ENCODE measurements at regions not wholly inside any gene's neighbourhood (a gene's known extent, or its start where the extent isn't known, plus 50 kb on each side); places are given as distances from the start of the nearest gene placed in this dataset.

DNA sequence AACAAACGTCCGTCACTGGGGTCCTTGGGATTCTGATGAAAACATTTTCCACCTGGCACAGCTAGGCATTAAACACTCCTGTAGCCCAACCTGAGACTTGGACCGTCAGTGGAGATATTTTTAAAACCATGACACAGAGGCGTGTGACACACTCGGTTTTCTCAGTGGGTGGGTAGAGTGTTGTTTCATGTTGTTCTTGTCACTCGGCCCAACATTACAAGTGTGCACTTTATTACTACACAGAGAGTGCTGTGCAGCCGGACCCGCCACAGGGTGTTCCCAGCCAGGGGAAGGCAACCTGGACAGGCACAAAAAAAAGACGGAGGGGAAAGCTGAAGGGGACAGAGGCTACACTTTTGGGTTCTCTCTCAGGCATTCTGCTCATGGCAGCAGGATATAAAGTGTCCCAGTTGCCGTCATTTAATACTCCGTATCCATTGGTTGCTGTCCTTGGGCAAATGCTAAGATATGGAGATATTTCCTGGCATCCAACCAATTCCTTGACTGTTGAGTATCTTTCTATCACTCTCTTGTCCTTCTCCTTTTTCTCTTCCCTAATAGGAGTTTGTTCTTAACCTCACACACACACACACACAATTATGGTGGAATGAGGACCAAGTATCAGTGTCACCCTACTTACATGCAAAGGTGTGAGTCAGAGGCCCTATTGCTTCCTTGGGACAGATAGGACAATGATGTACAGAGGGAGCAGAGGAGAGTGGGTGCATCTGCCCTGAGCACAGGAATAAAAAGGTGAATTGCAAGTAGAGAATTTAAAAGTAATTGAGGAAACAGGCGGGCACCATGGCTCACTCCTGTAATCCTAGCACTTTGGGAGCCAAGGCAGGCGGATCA lies 154.1 kb upstream of the SOX9 start:
- no peak for DNase-seq

DNA sequence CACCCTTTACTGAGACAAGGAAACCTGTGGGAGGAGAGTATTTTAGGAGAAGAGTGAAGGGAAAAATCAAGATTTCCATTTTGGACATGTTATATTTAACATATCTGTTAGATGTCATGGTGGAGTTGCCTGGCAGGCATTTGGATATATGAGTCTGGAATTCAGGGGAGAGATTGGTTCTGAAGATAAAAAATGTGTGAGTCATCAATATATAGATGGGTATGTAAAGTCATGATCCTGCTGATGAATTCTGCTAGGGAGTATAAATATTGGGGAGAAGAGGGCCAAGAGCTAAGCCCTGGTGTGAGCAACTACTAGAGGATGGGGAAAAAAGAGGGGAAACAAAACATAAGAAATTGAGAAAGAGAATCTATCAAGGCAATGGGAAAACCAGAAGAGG lies 151.3 kb upstream of the SOX9 start:
- no peak for DNase-seq

DNA sequence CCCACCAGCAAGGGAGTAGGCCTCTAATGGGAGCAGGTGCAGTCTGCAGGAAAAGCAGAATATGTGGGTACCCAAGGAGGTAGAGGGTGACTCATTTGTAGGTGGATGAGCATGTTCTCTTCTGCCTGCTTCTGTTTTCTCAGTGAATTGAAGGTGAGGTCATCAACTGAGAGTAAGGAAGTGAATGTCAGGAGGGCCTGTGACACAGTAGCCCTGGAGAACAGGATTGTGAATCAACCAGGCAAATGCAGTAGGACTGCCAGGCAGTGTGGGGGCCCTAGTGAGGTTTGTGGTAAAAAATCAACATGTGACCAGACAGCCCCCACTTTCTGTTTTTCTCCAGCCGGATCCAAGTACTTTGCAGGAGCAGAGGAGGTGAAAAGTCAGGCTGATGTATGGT lies 150.5 kb upstream of the SOX9 start:
- DNase-seq = no peak

DNA sequence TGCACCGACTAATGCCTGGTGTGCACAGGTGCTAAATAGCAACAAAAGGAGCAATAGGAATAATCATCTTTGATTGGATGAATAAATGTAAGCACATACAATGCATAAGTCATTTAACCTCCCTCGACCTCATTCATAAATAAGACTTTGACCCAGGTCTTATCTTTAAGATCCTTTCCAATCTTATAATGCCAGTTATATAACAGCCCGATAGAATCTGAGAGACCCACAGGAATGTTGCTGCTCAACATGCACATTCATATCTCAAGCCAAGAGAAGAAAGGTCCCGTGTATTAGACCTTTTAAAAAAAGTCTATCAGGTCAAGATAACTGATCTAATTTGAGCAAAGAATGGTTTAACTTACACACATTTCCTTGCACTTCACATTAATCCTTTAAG lies 146.8 kb upstream of the SOX9 start:
- no peak for DNase-seq

DNA sequence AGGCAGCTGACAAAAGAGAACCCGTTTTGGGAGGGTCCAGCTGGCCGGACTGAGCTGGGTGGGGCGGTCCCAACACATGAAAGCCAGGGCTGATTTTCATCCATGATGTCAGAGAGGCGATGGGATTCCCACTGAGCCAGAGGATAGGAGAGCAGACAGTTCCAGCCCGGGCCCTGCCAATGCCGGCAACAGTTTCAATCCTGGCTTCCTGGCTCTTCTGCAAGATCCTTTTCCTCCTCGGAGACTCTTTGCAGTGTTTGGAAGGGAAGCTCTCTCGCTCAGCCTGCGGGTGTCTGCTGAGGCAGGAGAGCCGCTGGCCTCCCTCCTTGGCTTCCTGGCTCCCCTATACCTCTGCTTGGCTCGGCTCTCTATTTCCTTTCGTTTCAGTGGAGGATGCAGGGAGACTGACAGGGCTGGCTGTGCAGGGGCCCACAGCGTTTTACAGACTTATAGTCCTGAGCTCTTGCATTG lies 145.5 kb upstream of the SOX9 start:
- DNase-seq = no peak

DNA sequence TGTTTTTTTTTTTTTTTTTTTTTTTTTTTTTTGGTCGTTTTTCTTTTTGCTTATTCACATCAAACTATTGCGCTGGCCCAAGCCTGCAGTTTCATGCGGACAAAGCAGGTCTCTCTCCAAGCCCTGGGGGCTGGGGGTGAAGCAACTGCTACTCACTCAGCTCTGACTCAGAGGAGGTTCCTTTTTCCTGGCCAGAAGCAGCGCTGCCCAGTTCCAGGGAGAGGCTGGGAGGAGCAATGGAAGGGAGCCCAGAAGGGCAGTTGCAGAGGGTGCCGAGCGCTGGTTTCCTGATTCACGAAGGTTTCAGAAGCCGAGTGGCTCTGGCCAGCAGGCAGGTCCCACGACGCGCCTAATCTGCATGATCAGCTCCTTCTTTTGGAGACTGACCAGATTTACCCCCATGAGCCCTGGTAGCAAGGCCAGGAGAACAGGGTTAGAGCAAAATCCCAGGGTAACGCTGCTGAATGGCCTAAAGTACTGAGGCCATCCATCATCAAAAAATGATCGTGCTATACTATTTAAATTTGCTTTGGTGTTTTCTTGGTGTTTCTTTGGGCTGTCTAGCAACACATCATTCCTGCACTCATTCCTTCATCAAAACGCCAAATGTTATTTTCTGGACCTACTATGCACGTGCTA lies 144.7 kb upstream of the SOX9 start:
- DNase-seq = no peak

DNA sequence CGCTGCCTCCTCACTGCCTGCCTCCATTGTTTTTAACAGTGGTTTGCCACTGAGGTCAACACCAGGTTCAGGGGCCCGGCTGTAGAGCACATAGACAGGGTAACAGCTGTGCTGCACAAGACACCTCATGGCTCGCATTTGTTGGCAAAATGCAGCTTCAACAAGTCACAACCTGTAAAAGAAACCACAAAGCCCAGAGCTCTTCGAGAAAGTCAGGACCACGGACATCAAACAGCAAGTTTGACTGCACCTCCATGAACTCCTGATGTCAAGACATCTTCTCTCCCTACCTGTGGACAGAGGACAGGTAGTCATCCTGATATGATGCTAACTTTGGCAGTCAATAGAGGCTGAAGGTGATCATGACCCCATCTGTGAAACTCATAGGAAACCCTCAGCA lies 142.4 kb upstream of the SOX9 start:
- no peak for DNase-seq

DNA sequence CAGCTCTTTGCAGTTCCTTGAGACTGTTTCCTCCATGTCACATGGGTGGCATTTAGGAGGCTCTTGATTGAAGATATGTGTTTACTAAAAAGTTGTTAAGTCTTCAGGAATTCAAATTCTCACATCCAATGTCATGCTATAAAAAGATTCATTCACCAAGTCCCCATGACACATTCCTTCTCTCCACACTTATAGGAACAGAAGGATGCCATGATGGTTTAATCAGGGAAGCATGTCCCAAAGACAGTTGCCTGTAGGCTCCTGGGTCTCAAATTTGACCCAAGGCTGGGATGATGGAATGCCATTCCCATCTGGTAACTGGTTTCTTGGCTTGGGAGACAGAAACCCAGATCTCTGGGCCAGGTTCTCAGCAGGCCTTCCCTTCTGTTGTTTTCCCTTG lies 140.6 kb upstream of the SOX9 start:
- DNase-seq = no peak

DNA sequence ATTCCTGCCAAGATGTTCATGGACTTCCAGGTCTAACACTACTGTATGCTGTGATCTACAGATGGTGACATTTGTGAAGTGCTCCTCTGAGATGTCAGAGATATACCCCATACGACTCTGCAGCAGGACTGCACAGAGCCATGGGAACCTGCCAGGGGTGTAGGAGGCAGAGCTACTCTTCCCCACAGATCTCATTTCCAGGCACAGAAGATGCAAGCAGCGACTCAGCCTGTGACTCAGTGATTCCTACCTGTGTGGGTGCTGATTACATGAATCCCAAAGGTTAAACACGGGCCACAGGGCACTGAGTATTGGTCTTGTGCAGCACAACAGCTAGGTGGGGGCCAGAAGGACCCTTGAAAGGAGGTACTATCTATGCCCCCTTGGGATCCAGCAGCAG lies 137.0 kb upstream of the SOX9 start:
- DNase-seq = no peak

DNA sequence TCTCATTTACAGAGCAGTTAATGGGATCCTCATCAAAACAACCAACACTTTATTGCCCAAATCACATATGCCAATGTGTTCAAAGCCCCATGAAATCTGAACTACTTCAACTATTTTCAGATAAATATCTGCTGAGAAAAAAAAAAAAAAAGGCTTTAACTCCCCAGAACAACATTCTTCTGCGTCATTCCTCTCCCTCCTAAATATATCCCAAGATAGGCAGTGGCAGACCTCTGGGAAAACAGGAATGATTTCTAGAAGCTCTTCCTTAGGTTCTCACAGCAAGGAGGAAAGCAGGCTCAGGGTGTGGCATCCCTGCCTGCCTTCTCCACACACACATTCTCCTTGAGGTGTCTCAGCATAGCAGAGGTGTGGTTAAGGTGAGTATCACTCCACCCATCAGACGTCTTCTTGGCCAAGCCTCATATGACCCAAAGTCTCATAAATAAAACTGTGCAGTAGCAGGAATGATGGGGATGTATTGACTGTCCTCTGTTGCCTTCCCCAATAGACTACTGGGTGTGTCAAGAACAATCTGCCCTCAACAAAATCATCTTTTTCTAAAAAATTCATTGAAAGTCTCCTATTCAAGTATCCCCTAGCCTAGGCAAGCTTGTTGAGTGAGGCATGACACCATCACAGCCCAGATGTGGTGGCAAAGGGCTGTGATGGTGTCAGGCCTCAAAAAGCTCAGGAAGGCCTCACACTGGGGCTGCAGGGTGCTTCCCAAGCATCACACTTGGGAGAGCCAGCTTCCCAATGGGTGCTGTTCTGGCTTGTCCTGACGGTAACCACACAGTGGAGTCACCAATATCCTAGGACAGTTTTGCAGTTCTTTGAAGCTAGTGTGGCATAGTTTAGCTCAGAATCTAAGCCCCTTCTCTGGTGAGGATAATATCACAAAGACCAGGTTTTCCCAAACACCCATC lies 135.4 kb upstream of the SOX9 start:
- DNase-seq = no peak

DNA sequence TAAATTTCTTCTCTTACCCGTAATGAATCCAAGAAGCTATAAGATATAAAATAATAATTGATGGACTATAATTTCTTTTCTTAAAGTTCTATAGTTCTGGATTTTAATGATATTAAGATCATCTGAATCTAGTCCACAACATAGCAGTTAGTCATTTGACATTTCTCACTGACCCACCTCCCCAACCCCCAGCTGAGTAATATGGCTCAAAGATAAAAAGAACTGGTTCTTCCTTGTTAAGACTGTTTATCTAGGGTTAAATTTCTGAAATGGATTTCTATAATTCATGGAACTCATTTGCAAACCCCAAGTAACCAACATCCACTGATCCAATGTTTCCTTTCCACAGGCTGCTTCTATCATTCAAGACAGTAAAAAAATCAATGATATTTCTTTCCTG lies 133.9 kb upstream of the SOX9 start:
- DNase-seq = no peak

DNA sequence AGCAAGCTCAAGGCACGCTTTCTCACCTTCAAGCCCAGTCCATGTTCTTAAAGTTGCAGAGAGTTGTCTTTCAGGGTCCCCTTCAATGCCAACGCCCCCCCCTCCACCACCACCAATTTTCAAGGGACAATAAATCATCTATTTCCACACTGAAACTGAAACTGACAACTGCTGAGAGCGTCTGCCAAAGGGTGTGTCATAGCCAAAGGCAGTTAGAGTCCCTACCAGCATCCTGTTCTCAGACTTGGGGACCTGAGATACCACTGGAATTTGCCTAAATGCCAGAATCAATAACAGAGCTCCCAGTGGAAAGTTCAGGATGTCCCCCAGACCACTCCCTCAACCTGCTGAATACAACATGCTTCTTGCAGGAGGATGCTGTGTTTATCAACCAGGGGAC lies 133.2 kb upstream of the SOX9 start:
- no peak for DNase-seq

DNA sequence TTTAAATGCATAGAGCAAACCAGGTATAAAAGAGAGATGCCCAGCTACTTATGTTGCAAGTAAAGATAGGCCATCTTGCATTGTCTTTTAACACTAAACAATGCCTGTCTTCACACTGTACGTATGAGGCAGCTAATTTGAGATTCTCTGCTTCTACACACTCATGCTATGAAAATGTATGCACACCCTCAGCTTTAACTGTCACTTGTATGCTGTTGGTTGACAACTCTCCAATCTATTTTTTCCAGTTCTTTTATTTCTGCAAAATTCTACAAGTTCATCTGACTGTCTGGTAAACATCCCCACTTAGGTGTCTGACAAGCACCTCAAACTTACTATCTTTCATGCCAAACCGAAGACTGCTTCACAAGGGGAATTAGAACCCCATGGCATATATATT lies 131.7 kb upstream of the SOX9 start:
- DNase-seq = no peak

DNA sequence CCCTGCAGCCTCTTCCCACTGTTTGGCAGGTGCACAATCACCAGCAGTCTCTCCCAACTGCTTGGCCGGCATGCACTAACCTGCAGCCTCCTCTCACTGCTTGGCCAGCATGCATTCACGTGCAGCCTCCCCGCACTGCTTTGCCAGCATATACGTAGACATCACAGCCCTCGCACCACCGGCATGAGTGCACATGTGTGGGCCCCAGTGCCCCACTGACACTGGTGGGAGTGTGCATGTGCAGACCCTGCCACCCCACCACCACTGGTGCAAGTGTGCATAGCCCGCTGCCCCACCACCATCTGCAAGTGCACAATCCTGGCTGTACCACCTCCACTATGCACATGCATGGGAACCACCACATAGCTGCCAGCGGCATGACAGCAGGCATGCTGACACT lies 127.5 kb upstream of the SOX9 start:
- DNase-seq = no peak

DNA sequence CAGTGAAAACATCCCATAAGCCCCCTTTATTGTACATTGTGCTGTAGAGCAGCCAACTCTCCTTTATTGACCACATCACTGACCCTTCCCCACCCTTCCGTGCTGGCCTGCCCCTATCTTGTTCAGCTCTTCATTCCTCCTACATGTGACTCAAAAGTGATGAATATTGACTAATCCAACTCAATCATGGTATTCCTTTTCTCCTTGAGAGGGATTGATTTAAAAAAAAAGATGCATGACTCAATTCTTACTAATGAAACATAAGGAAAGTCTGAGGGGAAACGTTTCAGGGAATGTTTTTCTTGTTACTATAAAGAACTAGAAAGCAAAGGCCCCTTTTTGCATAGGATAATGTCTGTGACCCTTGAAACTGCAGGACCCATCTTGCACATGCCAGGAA lies 125.2 kb upstream of the SOX9 start:
- DNase-seq = no peak

DNA sequence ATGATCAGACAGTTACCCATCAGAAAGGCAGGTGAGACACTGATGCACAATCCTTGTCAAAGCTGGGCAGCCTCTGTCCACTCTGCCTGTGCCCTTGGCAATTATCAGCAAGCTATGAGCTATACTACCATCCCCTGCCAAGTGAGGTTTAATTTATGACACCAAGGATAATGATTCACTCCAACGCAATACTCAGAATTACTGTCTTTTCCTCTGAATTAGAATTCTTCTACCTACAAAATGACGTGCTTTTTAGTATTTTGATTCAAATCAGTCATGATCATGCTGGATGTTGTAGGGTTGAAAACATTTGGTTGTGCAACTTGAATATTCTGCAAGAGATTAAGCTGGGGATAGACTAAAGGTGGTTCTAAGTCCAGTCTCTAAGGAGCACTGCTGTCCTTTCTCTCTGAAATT lies 116.8 kb upstream of the SOX9 start:
- no peak for DNase-seq

DNA sequence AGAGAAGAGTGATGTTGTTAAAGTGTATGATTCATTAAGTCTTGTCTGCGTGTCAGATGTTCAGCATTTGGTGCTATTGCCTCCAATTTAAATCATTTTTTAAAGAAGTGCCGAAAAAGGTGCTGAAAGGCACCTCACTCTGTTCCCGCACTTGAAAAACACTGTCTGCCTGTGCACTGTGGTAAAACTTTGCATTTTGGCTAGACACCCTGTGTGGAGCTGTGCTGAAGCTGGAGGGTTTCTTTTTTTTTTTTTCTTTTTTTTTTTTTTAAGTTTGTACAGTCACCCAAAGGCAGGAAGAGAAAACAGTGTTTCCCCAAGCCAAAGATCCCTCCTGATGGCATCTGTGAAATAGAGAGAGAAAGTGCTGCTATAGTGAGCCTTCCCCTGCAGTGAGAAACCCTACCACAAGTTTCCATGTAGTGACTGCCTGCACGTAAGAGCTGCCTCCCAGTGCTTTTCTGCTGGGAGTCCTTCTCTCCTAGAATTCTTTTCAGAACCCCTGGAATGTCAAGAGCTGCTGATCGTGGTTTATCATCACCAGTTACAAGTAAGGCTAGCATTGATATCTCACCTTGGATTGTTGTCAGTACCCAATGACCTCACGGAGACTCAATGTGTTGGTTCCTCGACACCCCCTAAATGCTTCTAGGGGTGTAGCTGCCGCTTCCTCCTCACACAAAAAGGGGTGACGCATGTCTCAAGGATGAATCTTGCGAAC lies 116.0 kb upstream of the SOX9 start:
- DNase-seq = no peak

DNA sequence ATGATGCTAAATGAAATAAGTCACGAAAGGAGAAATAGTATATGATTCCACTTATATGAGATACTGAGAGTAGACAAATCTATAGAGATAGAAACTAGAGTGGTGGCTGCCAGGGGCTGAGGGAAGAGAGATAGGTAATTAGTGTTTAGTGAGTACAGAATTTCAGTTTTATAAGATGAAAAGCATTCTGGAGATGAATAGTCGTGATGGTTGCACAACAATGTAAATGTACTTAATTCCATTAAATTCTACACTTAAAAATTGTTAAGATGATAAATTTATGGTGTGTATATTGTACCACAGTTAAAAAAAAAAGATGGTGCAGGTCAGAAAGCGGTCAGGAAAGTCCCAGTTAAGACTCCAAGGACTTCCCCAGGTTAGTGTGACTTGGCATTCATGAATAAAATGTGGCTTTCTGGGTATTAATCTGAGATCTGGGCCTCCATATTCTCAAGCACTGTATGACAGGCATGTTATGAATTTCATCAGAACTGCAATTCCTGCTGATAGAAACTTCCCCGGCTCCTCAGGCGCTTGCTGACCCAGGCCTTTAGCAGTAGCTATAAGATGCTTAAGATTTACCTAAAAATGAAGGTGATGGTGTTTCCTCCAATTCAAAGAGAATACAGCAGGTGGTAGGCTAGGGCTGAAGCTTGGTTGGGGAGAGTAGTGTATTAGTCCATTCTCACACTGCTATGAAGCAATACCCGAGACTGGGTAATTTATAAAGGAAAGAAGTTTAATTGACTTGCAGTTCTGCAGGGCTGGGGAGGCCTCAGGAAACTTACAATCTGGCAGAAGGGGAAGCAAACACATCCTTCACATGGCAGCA lies 115.3 kb upstream of the SOX9 start:
- no peak for DNase-seq

DNA sequence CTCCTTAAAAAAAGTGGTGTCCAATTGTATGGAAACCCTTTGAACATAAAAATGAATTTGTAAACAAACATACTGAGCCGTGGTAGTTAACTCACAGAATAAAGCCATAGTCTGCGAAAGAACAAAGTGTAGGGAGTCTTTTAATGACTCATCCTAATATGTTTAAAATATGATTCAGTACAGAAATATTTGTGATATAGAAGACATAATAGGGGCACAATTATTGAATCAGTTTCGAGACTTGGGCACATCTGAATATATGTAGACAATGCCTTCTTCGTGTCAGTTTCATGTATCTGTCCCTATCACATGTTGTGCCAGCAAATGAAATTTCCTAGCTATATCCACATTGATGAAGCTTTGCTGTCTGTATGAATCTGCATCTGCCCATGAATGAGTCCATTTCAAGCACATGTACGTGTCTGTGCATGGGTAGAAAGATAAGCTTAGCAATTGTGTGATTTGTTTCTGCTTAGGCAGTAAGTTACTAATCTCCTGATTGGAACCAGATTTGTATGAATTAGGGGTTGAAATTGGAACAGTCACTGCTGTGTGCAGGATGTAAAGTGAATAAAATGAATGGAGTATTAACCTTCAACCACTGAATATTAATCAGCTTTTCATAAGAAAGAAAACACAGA lies 112.5 kb upstream of the SOX9 start:
- no peak for DNase-seq

DNA sequence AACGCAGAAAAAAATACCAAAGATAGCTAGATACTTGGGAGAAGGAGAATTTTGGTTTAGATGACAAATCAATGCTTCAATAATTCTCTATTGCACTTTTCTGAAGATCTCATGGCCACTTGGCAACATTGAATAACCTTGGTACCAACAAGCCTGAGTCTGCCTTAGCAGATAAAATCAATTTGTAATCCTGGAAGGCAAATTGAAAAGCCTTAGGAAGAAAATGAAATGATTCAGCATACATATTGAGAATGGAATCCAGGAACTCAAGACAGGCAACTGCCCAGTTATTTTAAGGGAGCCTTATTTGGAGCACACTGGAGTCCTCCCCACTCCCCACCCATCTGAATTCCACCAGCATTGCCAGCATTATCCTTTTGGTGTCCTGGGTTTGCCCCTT lies 109.3 kb upstream of the SOX9 start:
- DNase-seq = no peak

DNA sequence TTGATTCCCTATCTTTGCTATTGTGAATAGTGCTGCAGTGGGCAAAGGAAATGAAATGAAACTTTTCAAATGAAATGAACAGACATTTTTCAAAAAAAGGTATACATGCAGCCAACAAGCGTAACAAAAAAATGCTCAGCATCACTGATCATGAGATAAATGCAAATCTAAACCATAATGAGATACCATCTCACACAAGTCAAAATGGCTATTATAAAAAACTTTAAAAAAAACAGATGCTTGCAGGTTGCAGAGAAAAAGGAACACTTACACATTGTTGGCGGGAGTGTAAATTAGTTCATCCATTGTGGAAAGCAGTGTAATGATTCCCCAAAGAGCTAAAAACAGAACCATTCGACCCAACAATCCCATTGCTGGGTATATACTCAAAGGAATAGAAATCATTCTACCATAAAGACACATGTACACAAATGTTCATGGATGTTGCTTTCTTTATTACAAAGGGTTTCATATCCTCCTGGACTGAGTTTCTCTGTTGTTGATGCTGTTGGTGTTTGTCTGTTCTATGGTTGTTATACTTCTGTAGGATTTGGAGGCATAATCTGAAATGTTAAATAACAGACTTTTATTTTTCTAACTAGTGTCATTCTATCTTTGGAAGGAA lies 99.3 kb upstream of the SOX9 start:
- DNase-seq = no peak

All from activated naive CD4-positive, alpha-beta T cell treated with anti-CD3 and anti-CD28 coated beads, Interleukin-2, amount 50 U/mL, for 16 hours (primary cell).